ENCODE measurements at regions not wholly inside any gene's neighbourhood (a gene's known extent, or its start where the extent isn't known, plus 50 kb on each side); places are given as distances from the start of the nearest gene placed in this dataset.

- H3K27me3 ChIP-seq (replicated peaks; ENCODE audit: control insufficient read depth, insufficient read depth, low read length) = no peaks in the 10 kb centered on the region; the same call in none of the 2 replicates
- no peaks in the 10 kb centered on the region for H3K36me3 ChIP-seq (ENCODE audit: control insufficient read depth, insufficient read depth, low read length)
- DNase-seq (ENCODE audit: extremely low read depth, insufficient read length) = no peak
- H3K4me3 ChIP-seq (replicated peaks; ENCODE audit: low read depth, low read length) = no peak overlapping the region
- no peak for TF ChIP-seq CTCF (IDR thresholded peaks at IDR 0.05; ENCODE audit: insufficient read depth, low read length, poor library complexity, severe bottlenecking)
Measured at GRCh38 chr11:134478611-134479010, 66.6 kb upstream of the B3GAT1 start.

- Histone ChIP-seq H3K36me3 (ENCODE audit: control insufficient read depth, insufficient read depth, low read length) (no peaks in the 10 kb centered on the region), H3K4me3 (replicated peaks; ENCODE audit: low read depth, low read length) (no peak overlapping the region), H3K27me3 (replicated peaks; ENCODE audit: control insufficient read depth, insufficient read depth, low read length) (no peaks in the 10 kb centered on the region; the same call in none of the 2 replicates)
- DNase-seq (ENCODE audit: extremely low read depth, insufficient read length) = no peak
- no peak for TF ChIP-seq CTCF (IDR thresholded peaks at IDR 0.05; ENCODE audit: insufficient read depth, low read length, poor library complexity, severe bottlenecking)
Measured at GRCh38 chr11:134478176-134478575, 66.1 kb upstream of the B3GAT1 start.

- no peak for TF ChIP-seq CTCF (IDR thresholded peaks at IDR 0.05; ENCODE audit: insufficient read depth, low read length, poor library complexity, severe bottlenecking)
- DNase-seq (ENCODE audit: extremely low read depth, insufficient read length) = no peak
- H3K27me3 ChIP-seq (replicated peaks; ENCODE audit: control insufficient read depth, insufficient read depth, low read length) = no peaks in the 10 kb centered on the region; the same call in none of the 2 replicates
- no peak overlapping the region for H3K4me3 ChIP-seq (replicated peaks; ENCODE audit: low read depth, low read length)
- no peaks in the 10 kb centered on the region for H3K36me3 ChIP-seq (ENCODE audit: control insufficient read depth, insufficient read depth, low read length)
Measured at GRCh38 chr11:134477486-134477885, 65.4 kb upstream of the B3GAT1 start.

GRCh38 chr11:134476435-134477021 lies 64.5 kb upstream of the B3GAT1 start:
- Histone ChIP-seq H3K4me3 (replicated peaks; ENCODE audit: low read depth, low read length) (no peak overlapping the region), H3K36me3 (ENCODE audit: control insufficient read depth, insufficient read depth, low read length) (no peaks in the 10 kb centered on the region), H3K27me3 (replicated peaks; ENCODE audit: control insufficient read depth, insufficient read depth, low read length) (no peaks in the 10 kb centered on the region; the same call in none of the 2 replicates)
- no peak for DNase-seq (ENCODE audit: extremely low read depth, insufficient read length)
- TF ChIP-seq CTCF (IDR thresholded peaks at IDR 0.05; ENCODE audit: insufficient read depth, low read length, poor library complexity, severe bottlenecking) = no peak

GRCh38 chr11:134475951-134476350 lies 63.9 kb upstream of the B3GAT1 start:
- Histone ChIP-seq H3K27me3 (replicated peaks; ENCODE audit: control insufficient read depth, insufficient read depth, low read length) (no peaks in the 10 kb centered on the region; the same call in none of the 2 replicates), H3K4me3 (replicated peaks; ENCODE audit: low read depth, low read length) (no peak overlapping the region), H3K36me3 (ENCODE audit: control insufficient read depth, insufficient read depth, low read length) (no peaks in the 10 kb centered on the region)
- DNase-seq (ENCODE audit: extremely low read depth, insufficient read length) = no peak
- TF ChIP-seq CTCF (IDR thresholded peaks at IDR 0.05; ENCODE audit: insufficient read depth, low read length, poor library complexity, severe bottlenecking) = no peak

- no peak for TF ChIP-seq CTCF (IDR thresholded peaks at IDR 0.05; ENCODE audit: insufficient read depth, low read length, poor library complexity, severe bottlenecking)
- Histone ChIP-seq H3K36me3 (ENCODE audit: control insufficient read depth, insufficient read depth, low read length) (no peaks in the 10 kb centered on the region), H3K4me3 (replicated peaks; ENCODE audit: low read depth, low read length) (no peak overlapping the region), H3K27me3 (replicated peaks; ENCODE audit: control insufficient read depth, insufficient read depth, low read length) (no peaks in the 10 kb centered on the region; the same call in none of the 2 replicates)
- DNase-seq (ENCODE audit: extremely low read depth, insufficient read length) = no peak
Measured at GRCh38 chr11:134474942-134475341, 62.9 kb upstream of the B3GAT1 start.
